ENCODE measurements at regions not wholly inside any gene's neighbourhood (a gene's known extent, or its start where the extent isn't known, plus 50 kb on each side); places are given as distances from the start of the nearest gene placed in this dataset.

- no peak overlapping the region for H3K9ac ChIP-seq (ENCODE audit: low read depth in 1 of 2, low read length in 2 of 2)
- H3K36me3 ChIP-seq (ENCODE audit: control insufficient read depth in 4 of 4, insufficient read depth in 3 of 4, low read depth in 1 of 4, low read length in 3 of 4) = no peaks in the 10 kb centered on the region
- H3K27ac ChIP-seq (ENCODE audit: low read depth in 1 of 2, low read length in 2 of 2) = no peak overlapping the region
- TF ChIP-seq RXRA (IDR thresholded peaks at IDR 0.05) (no peak), SP1 (IDR thresholded peaks at IDR 0.05) (no peak), RAD21 (IDR thresholded peaks at IDR 0.05) (no peak), REST (IDR thresholded peaks at IDR 0.05) (no peak)
- no peak for DNase-seq (ENCODE audit: low spot score)
- WGBS = 65% methylated on average over 11 of the region's 11 CpGs
- no peaks in the 10 kb centered on the region for H3K9me3 ChIP-seq (ENCODE audit: control insufficient read depth in 4 of 4, low read length in 3 of 4)
- no peaks in the 10 kb centered on the region for H3K27me3 ChIP-seq (ENCODE audit: control insufficient read depth in 4 of 4, insufficient read depth in 4 of 4, low read length in 3 of 4)
- no peaks in the 10 kb centered on the region for H3K4me1 ChIP-seq (ENCODE audit: control insufficient read depth in 4 of 4, insufficient read depth in 4 of 4, low read length in 3 of 4)
- H3K4me3 ChIP-seq (ENCODE audit: low read depth in 1 of 3, low read length in 3 of 3) = no peak overlapping the region
These were observed 143.8 kb upstream of the NECTIN1 start for GRCh38 chr11:119872611-119873310.

GRCh38 chr11:119865661-119866156 is 136.7 kb upstream of the NECTIN1 start:
- Histone ChIP-seq H3K27ac (ENCODE audit: low read depth in 1 of 2, low read length in 2 of 2) (no peak overlapping the region), H3K4me3 (ENCODE audit: low read depth in 1 of 3, low read length in 3 of 3) (no peak overlapping the region), H3K9me3 (ENCODE audit: control insufficient read depth in 4 of 4, low read length in 3 of 4) (no peaks in the 10 kb centered on the region), H3K4me1 (ENCODE audit: control insufficient read depth in 4 of 4, insufficient read depth in 4 of 4, low read length in 3 of 4) (no peaks in the 10 kb centered on the region), H3K9ac (ENCODE audit: low read depth in 1 of 2, low read length in 2 of 2) (no peak overlapping the region), H3K36me3 (ENCODE audit: control insufficient read depth in 4 of 4, insufficient read depth in 3 of 4, low read depth in 1 of 4, low read length in 3 of 4) (no peaks in the 10 kb centered on the region), H3K27me3 (ENCODE audit: control insufficient read depth in 4 of 4, insufficient read depth in 4 of 4, low read length in 3 of 4) (no peaks in the 10 kb centered on the region)
- TF ChIP-seq HNF4A (conservative IDR thresholded peaks at IDR 0.05) = no peak
- TF ChIP-seq, protein P1, sequence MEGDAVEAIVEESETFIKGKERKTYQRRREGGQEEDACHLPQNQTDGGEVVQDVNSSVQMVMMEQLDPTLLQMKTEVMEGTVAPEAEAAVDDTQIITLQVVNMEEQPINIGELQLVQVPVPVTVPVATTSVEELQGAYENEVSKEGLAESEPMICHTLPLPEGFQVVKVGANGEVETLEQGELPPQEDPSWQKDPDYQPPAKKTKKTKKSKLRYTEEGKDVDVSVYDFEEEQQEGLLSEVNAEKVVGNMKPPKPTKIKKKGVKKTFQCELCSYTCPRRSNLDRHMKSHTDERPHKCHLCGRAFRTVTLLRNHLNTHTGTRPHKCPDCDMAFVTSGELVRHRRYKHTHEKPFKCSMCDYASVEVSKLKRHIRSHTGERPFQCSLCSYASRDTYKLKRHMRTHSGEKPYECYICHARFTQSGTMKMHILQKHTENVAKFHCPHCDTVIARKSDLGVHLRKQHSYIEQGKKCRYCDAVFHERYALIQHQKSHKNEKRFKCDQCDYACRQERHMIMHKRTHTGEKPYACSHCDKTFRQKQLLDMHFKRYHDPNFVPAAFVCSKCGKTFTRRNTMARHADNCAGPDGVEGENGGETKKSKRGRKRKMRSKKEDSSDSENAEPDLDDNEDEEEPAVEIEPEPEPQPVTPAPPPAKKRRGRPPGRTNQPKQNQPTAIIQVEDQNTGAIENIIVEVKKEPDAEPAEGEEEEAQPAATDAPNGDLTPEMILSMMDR (IDR thresholded peaks at IDR 0.05; ENCODE audit: low read depth, low read length, missing input control) = no peak
- no peak for DNase-seq (ENCODE audit: low spot score)
- 87% methylated on average over 2 of the region's 2 CpGs for WGBS

DNA sequence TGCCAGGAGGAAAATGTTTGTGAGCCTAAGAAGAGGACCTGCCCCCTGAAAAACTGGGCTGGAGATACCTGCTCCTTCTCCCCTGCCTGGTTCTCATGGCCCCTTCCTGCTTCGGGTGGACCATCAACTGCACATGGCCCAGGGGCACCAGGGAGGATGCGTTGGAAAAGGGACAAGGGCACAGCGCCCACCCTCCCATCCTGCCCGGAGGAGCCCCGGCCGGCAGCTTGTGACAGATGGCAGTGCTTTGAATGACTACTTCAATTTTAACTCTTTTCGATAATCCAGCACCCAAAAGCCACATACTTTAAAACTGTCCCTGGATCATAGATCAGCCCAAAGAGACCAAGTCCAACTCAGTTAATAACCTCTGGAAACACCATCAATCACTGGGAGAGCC is 135.8 kb upstream of the NECTIN1 start:
- H3K9me3 ChIP-seq (ENCODE audit: control insufficient read depth in 4 of 4, low read length in 3 of 4) = no peaks in the 10 kb centered on the region
- 91% methylated on average over 7 of the region's 7 CpGs for WGBS
- no peaks in the 10 kb centered on the region for H3K27me3 ChIP-seq (ENCODE audit: control insufficient read depth in 4 of 4, insufficient read depth in 4 of 4, low read length in 3 of 4)
- H3K36me3 ChIP-seq (ENCODE audit: control insufficient read depth in 4 of 4, insufficient read depth in 3 of 4, low read depth in 1 of 4, low read length in 3 of 4) = no peaks in the 10 kb centered on the region
- no peaks in the 10 kb centered on the region for H3K4me1 ChIP-seq (ENCODE audit: control insufficient read depth in 4 of 4, insufficient read depth in 4 of 4, low read length in 3 of 4)
- no peak for TF ChIP-seq TAF1 (conservative IDR thresholded peaks at IDR 0.05)
- no peak for TF ChIP-seq FOXA2 (IDR thresholded peaks at IDR 0.05)
- TF ChIP-seq GABPA (IDR thresholded peaks at IDR 0.05 in 1 of 2, conservative IDR thresholded peaks at IDR 0.05 in 1 of 2) = no peak
- TF ChIP-seq RXRA (IDR thresholded peaks at IDR 0.05) = no peak
- no peak for TF ChIP-seq HNF4G (IDR thresholded peaks at IDR 0.05)
- TF ChIP-seq, protein P1 (IDR thresholded peaks at IDR 0.05; ENCODE audit: low read depth, low read length, missing input control) = no peak
- DNase-seq (ENCODE audit: low spot score) = no peak
- no peak overlapping the region for H3K27ac ChIP-seq (ENCODE audit: low read depth in 1 of 2, low read length in 2 of 2)
- H3K9ac ChIP-seq (ENCODE audit: low read depth in 1 of 2, low read length in 2 of 2) = no peak overlapping the region
- no peak overlapping the region for H3K4me3 ChIP-seq (ENCODE audit: low read depth in 1 of 3, low read length in 3 of 3)

Measured in liver (tissue), 8 donors.